HCT116 (cell line): ENCODE measurements at regions not wholly inside any gene's neighbourhood (a gene's known extent, or its start where the extent isn't known, plus 50 kb on each side); places are given as distances from the start of the nearest gene placed in this dataset.

Source experiments
- ATAC-seq: fragments of 200-7000 bp; cut with Tn5 transposase; 2 replicates; pipeline ENCODE4 v1.9.1; 2020; ENCODE audit warnings: mild to moderate bottlenecking, moderate library complexity
- BruUV-seq: library from RNA; stranded (reverse); fragments of 400-500 nt; replicated peaks from 2 replicates; lab custom pipeline; 2021; lab: Mats Ljungman, UMichigan
- CTCF ChIA-PET: fragments of 300-600 bp; sonication (Branson Sonifier 250); formaldehyde crosslinking; loops from one replicate; lab custom pipeline; 2021; ENCODE audit warnings: antibody characterized with exemption; lab: Charles Lee
- POLR2A ChIA-PET: fragments of 300-600, 350-600 bp; sonication (Branson Sonifier 250); formaldehyde crosslinking; loops from one replicate; lab custom pipeline; 2021; ENCODE audit warnings: antibody characterized with exemption; lab: Charles Lee
- RAD21 ChIA-PET, 2 experiments: fragments of 300-600 bp; sonication (Branson Sonifier 250); formaldehyde crosslinking; loops; one replicate each; lab custom pipeline; 2023; ENCODE audit warnings: low total read pairs in 2 of 2; ENCODE audit not compliant: uncharacterized antibody in 2 of 2, unreplicated experiment in 2 of 2, low non-redundant PET in 1 of 2; lab: Charles Lee
- DNase-seq: peaks from one replicate; pipeline ENCODE4 v3.0.0-alpha.2; 2010; ENCODE audit warnings: low read depth, low spot score
- H2AFZ ChIP-seq: fragments of 200-600 bp; shearing (Covaris generic), sonication (generic); 2 replicates; pipeline ENCODE4 v1.6.1; 2017; ENCODE audit warnings: low read depth, mixed run types, mixed read lengths, antibody characterized with exemption, low read length; ENCODE audit not compliant: poor library complexity, severe bottlenecking
- H3K27ac ChIP-seq: 2 replicates; pipeline ENCODE4 v1.5.1; 2012; ENCODE audit warnings: low read depth, low read length
- H3K27me3 ChIP-seq: fragments of 200-600 bp; sonication (generic); 2 replicates; pipeline ENCODE4 v1.6.1; 2016; ENCODE audit warnings: mixed run types, low read length, mixed read lengths; ENCODE audit not compliant: insufficient read depth
- H3K36me3 ChIP-seq, 2 experiments: fragments of 200-500 bp in 1 of 2; fragments of 200-600 bp in 1 of 2; sonication (Bioruptor generic) in 1 of 2; sonication (generic) in 1 of 2; 2 replicates each; pipeline versions ENCODE4 v1.5.1 to v1.6.1; 2014 to 2016; ENCODE audit warnings: low read length in 2 of 2, inconsistent platforms in 1 of 2, mixed read lengths in 1 of 2, mixed run types in 1 of 2; ENCODE audit not compliant: insufficient read depth in 2 of 2, control insufficient read depth in 1 of 2
- H3K4me1 ChIP-seq, 2 experiments: fragments of 200-600 bp in 1 of 2; sonication (generic) in 1 of 2; 2 replicates each; pipeline versions ENCODE4 v1.5.1 to v1.6.1; 2012 to 2017; ENCODE audit warnings: low read length in 2 of 2, inconsistent platforms in 1 of 2, mild to moderate bottlenecking in 1 of 2, mixed read lengths in 1 of 2, mixed run types in 1 of 2, moderate library complexity in 1 of 2; ENCODE audit not compliant: insufficient read depth in 2 of 2, control insufficient read depth in 1 of 2
- H3K4me2 ChIP-seq: fragments of 200-600 bp; sonication (generic); 2 replicates; pipeline ENCODE4 v1.6.1; 2017; ENCODE audit warnings: mixed run types, low read length, mixed read lengths
- H3K4me3 ChIP-seq, 2 experiments: fragments of 200-600 bp in 1 of 2; sonication (generic) in 1 of 2; replicated peaks in 1 of 2; 2 replicates each; pipeline ENCODE4 v1.5.1; 2011 to 2016; ENCODE audit warnings: low read length in 2 of 2, control low read depth in 1 of 2, low read depth in 1 of 2, mild to moderate bottlenecking in 1 of 2, mixed read lengths in 1 of 2, mixed run types in 1 of 2
- H3K79me2 ChIP-seq: fragments of 200-600 bp; sonication (generic); 2 replicates; pipeline ENCODE4 v1.6.1; 2017; ENCODE audit warnings: mild to moderate bottlenecking, mixed run types, low read length, moderate library complexity, mixed read lengths; ENCODE audit not compliant: insufficient read depth
- H3K9ac ChIP-seq: fragments of 200-600 bp; sonication (generic); 2 replicates; pipeline ENCODE4 v1.6.1; 2016; ENCODE audit warnings: low read length, mixed read lengths
- H3K9me2 ChIP-seq: fragments of 200-600 bp; sonication (generic), shearing (Covaris generic); 2 replicates; pipeline ENCODE4 v1.6.1; 2017; ENCODE audit warnings: mixed run types, mild to moderate bottlenecking, moderate library complexity; ENCODE audit not compliant: insufficient read depth
- H3K9me3 ChIP-seq, 2 experiments: fragments of 200-500 bp in 1 of 2; fragments of 200-600 bp in 1 of 2; sonication (Bioruptor generic) in 1 of 2; sonication (generic) in 1 of 2; 2 replicates each; pipeline ENCODE4 v1.6.1; 2014 to 2017; ENCODE audit warnings: low read length in 2 of 2, mixed read lengths in 2 of 2, inconsistent platforms in 1 of 2, low read depth in 1 of 2, mild to moderate bottlenecking in 1 of 2, mixed run types in 1 of 2, moderate library complexity in 1 of 2; ENCODE audit not compliant: control insufficient read depth in 1 of 2, insufficient read depth in 1 of 2
- H4K20me1 ChIP-seq: fragments of 200-600 bp; sonication (generic), shearing (Covaris generic); 2 replicates; pipeline ENCODE4 v1.6.1; 2017; ENCODE audit warnings: mixed run types, mild to moderate bottlenecking, moderate library complexity; ENCODE audit not compliant: insufficient read depth
- ATF3 ChIP-seq: IDR thresholded peaks from 2 replicates; pipeline ENCODE4 v1.6.1; 2012
- CBX3 ChIP-seq: IDR thresholded peaks from 2 replicates; pipeline ENCODE4 v1.6.1; 2012; ENCODE audit warnings: low read depth
- CEBPB ChIP-seq: IDR thresholded peaks from 2 replicates; pipeline ENCODE4 v1.6.1; 2012; ENCODE audit warnings: low read depth
- CTCF ChIP-seq, 3 experiments: fragments of 200-600 bp in 1 of 3; sonication (generic) in 1 of 3; IDR thresholded peaks in 2 of 3; conservative IDR thresholded peaks in 1 of 3; 2 replicates each; pipeline ENCODE4 v1.5.1; 2012 to 2017; ENCODE audit warnings: low read depth in 2 of 3, low read length in 2 of 3, antibody characterized with exemption in 1 of 3, borderline replicate concordance in 1 of 3, control low read depth in 1 of 3, mild to moderate bottlenecking in 1 of 3, mixed read lengths in 1 of 3, mixed run types in 1 of 3, moderate library complexity in 1 of 3; ENCODE audit not compliant: insufficient read depth in 1 of 3
- EGR1 ChIP-seq: IDR thresholded peaks from 2 replicates; pipeline ENCODE4 v1.6.1; 2012; ENCODE audit warnings: low read depth
- ELF1 ChIP-seq: IDR thresholded peaks from 2 replicates; pipeline ENCODE4 v1.6.1; 2012; ENCODE audit warnings: low read depth, borderline replicate concordance
- FOSL1 ChIP-seq: IDR thresholded peaks from 2 replicates; pipeline ENCODE4 v1.6.1; 2012; ENCODE audit warnings: low read depth
- MAX ChIP-seq: IDR thresholded peaks from 2 replicates; pipeline ENCODE4 v1.6.1; 2012
- POLR2AphosphoS5 ChIP-seq: IDR thresholded peaks from 2 replicates; pipeline ENCODE4 v1.6.1; 2011; ENCODE audit warnings: mild to moderate bottlenecking, low read depth, low read length, moderate library complexity
- RAD21 ChIP-seq: IDR thresholded peaks from 2 replicates; pipeline ENCODE4 v1.6.1; 2012; ENCODE audit warnings: low read depth, mild to moderate bottlenecking
- SIN3A ChIP-seq: IDR thresholded peaks from 2 replicates; pipeline ENCODE4 v1.6.1; 2012; ENCODE audit warnings: low read depth
- SP1 ChIP-seq: IDR thresholded peaks from 2 replicates; pipeline ENCODE4 v1.6.1; 2012; ENCODE audit warnings: low read depth
- TCF7L2 ChIP-seq: IDR thresholded peaks from 2 replicates; pipeline ENCODE4 v1.7.0; 2011; ENCODE audit warnings: borderline replicate concordance, inconsistent platforms; ENCODE audit not compliant: insufficient read depth, insufficient read length; ENCODE audit errors: extremely low read depth
- ZFX ChIP-seq: fragments of 450-650 bp; IDR thresholded peaks from 2 replicates; pipeline ENCODE4 v1.6.1; 2017
- intact Hi-C: fragments of 100-400 bp; cut with micrococcal nuclease; formaldehyde crosslinking; loops from 2 replicates; pipeline ENCODE4 v1.10.0; 2022
- TF ChIP-seq, protein P1 (sequence below): IDR thresholded peaks from 2 replicates; pipeline ENCODE4 v1.6.1; 2012; ENCODE audit warnings: low read depth

GRCh38 chr2:217283460-217283859 lies 423.6 kb upstream of the TNP1 start:
- intact Hi-C loops: no loop called here
- Histone ChIP-seq H3K9me2 (no peaks in the 10 kb centered on the region), H3K79me2 (no peaks in the 10 kb centered on the region), H3K36me3 (no peaks in the 10 kb centered on the region), H3K9ac (no peak overlapping the region), H3K4me2 (no peak overlapping the region), H2AFZ (no peak overlapping the region), H3K4me3 (no peak overlapping the region), H4K20me1 (no peaks in the 10 kb centered on the region), H3K27ac (no peak overlapping the region), H3K4me1 (no peaks in the 10 kb centered on the region), H3K27me3 (peaks cover 3% of the 10 kb centered on the region; the same call in 1 of the 2 replicates), H3K9me3 (no peaks in the 10 kb centered on the region)
- TF ChIP-seq CEBPB (no peak), RAD21 (no peak), SIN3A (no peak), ELF1 (no peak), CTCF (IDR thresholded peaks at IDR 0.05 in 2 of 3, conservative IDR thresholded peaks at IDR 0.05 in 1 of 3; ENCODE audit: borderline replicate concordance in 1 of 3, insufficient read depth in 1 of 3, low read depth in 2 of 3, low read length in 2 of 3) (no peak), FOSL1 (no peak), TCF7L2 (no peak), EGR1 (no peak), SP1 (no peak), ATF3 (no peak), CBX3 (no peak), POLR2AphosphoS5 (no peak), MAX (no peak), ZFX (no peak)
- TF ChIP-seq, protein P1, sequence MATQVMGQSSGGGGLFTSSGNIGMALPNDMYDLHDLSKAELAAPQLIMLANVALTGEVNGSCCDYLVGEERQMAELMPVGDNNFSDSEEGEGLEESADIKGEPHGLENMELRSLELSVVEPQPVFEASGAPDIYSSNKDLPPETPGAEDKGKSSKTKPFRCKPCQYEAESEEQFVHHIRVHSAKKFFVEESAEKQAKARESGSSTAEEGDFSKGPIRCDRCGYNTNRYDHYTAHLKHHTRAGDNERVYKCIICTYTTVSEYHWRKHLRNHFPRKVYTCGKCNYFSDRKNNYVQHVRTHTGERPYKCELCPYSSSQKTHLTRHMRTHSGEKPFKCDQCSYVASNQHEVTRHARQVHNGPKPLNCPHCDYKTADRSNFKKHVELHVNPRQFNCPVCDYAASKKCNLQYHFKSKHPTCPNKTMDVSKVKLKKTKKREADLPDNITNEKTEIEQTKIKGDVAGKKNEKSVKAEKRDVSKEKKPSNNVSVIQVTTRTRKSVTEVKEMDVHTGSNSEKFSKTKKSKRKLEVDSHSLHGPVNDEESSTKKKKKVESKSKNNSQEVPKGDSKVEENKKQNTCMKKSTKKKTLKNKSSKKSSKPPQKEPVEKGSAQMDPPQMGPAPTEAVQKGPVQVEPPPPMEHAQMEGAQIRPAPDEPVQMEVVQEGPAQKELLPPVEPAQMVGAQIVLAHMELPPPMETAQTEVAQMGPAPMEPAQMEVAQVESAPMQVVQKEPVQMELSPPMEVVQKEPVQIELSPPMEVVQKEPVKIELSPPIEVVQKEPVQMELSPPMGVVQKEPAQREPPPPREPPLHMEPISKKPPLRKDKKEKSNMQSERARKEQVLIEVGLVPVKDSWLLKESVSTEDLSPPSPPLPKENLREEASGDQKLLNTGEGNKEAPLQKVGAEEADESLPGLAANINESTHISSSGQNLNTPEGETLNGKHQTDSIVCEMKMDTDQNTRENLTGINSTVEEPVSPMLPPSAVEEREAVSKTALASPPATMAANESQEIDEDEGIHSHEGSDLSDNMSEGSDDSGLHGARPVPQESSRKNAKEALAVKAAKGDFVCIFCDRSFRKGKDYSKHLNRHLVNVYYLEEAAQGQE: no peak
- BruUV-seq: no TSS peak
- DNase-seq (no peak), ATAC-seq (no peak)
- POLR2A ChIA-PET: no interaction called here
- CTCF ChIA-PET: no interaction called here
- RAD21 ChIA-PET: no interaction called here
